CD4-positive, alpha-beta T cell (primary cell): ENCODE measurements at regions not wholly inside any gene's neighbourhood (a gene's known extent, or its start where the extent isn't known, plus 50 kb on each side); places are given as distances from the start of the nearest gene placed in this dataset.

Source experiments
- ATAC-seq: fragments of 200-7000 bp; cut with Tn5 transposase; one replicate; pipeline ENCODE4 v1.10.0; 2022; ENCODE audit warnings: mild to moderate bottlenecking; ENCODE audit not compliant: poor library complexity
- CTCF ChIA-PET: fragments of 350-600 bp; sonication (Branson Sonifier 250); formaldehyde crosslinking; loops from one replicate; lab custom pipeline; 2021; ENCODE audit warnings: antibody characterized with exemption, inconsistent platforms; lab: Charles Lee
- POLR2A ChIA-PET: fragments of 350-600 bp; sonication (Branson Sonifier 250); formaldehyde crosslinking; loops from one replicate; lab custom pipeline; 2021; ENCODE audit warnings: antibody characterized with exemption, inconsistent platforms; lab: Charles Lee
- DNase-seq, 14 experiments: peaks; one replicate each; pipeline ENCODE4 v3.0.0-alpha.2; 2013 to 2020; ENCODE audit warnings: mixed read lengths in 2 of 14
- H3K27ac ChIP-seq, 2 donors: one replicate each; pipeline versions ENCODE4 v1.5.1 to v1.7.0; 2013; ENCODE audit warnings: low read length in 2 of 2, low read depth in 1 of 2, mild to moderate bottlenecking in 1 of 2
- H3K27me3 ChIP-seq, 2 experiments: 1 replicate in 1 of 2; 2 replicates in 1 of 2; pipeline versions ENCODE4 v1.6.1 to v1.7.0; 2013; ENCODE audit warnings: low read length in 2 of 2, control low read depth in 1 of 2, mild to moderate bottlenecking in 1 of 2, moderate library complexity in 1 of 2; ENCODE audit not compliant: insufficient read depth in 2 of 2, control insufficient read depth in 1 of 2
- H3K36me3 ChIP-seq: one replicate; pipeline ENCODE4 v1.6.1; 2013; ENCODE audit warnings: low read length, control low read depth; ENCODE audit not compliant: insufficient read depth
- H3K4me1 ChIP-seq: one replicate; pipeline ENCODE4 v1.6.1; 2013; ENCODE audit warnings: low read length, control low read depth; ENCODE audit not compliant: insufficient read depth
- H3K4me3 ChIP-seq: one replicate; pipeline ENCODE4 v1.5.1; 2013; ENCODE audit warnings: mild to moderate bottlenecking, low read length, moderate library complexity
- H3K9me3 ChIP-seq, 2 experiments: 1 replicate in 1 of 2; 2 replicates in 1 of 2; pipeline versions ENCODE4 v1.6.1 to v1.7.0; 2013; ENCODE audit warnings: low read length in 2 of 2, mild to moderate bottlenecking in 2 of 2, control low read depth in 1 of 2, moderate library complexity in 1 of 2; ENCODE audit not compliant: control insufficient read depth in 1 of 2, insufficient read depth in 1 of 2
- H3K27ac Mint-ChIP-seq: one replicate; pipeline ENCODE4 v1.8.0; 2020; ENCODE audit warnings: mixed read lengths
- H3K27me3 Mint-ChIP-seq: one replicate; pipeline ENCODE4 v1.8.0; 2021; ENCODE audit warnings: mixed read lengths
- H3K36me3 Mint-ChIP-seq: one replicate; pipeline ENCODE4 v1.8.0; 2021; ENCODE audit warnings: low read depth, mixed read lengths
- H3K4me1 Mint-ChIP-seq: one replicate; pipeline ENCODE4 v1.8.0; 2021; ENCODE audit warnings: low read depth, mixed read lengths
- H3K4me3 Mint-ChIP-seq: one replicate; pipeline ENCODE4 v1.8.0; 2020; ENCODE audit warnings: mild to moderate bottlenecking, mixed read lengths
- H3K9me3 Mint-ChIP-seq: one replicate; pipeline ENCODE4 v1.8.0; 2020; ENCODE audit warnings: mixed read lengths
- intact Hi-C, 2 experiments: fragments of 100-400 bp; cut with DNase I in 1 of 2; cut with micrococcal nuclease in 1 of 2; formaldehyde crosslinking; loops; one replicate each; pipeline versions ENCODE4 v1.15.1 to v1.9.0; 2023 to 2025; cut with DNase I, micrococcal nuclease
- TF ChIP-seq, protein P1 (sequence below): fragments of 200-600 bp; IDR thresholded peaks from one replicate; pipeline ENCODE4 v1.8.0; 2022; ENCODE audit warnings: antibody characterized with exemption, mild to moderate bottlenecking

DNA sequence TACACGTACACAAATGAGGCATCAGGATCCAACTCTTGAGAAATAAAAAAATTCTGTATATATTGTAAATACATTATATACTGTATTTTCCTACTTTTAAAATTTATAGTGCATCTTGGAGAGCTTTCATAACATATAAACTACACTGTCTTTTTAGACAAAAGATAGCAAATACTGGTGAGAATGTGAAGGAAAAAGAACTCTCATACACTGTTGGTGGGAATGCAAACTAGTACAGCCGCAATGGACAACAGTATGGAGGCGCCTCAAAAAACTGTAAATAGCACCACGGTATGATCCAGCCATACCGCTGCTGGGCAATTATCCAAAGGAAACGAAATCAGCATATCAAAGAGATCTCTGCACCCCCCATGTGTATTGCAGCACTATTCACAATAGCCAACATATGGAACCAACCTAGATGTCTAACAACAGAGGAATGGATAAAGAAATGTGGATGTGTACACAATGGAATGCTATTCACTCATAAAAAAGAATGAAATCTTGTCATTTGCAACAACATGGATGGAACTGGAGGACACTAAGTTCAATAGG, 292.4 kb downstream of the EFNB2 start:
- no peaks in the 10 kb centered on the region for H3K9me3 ChIP-seq
- no peaks in the 10 kb centered on the region for H3K36me3 ChIP-seq
- TF ChIP-seq, protein P1, sequence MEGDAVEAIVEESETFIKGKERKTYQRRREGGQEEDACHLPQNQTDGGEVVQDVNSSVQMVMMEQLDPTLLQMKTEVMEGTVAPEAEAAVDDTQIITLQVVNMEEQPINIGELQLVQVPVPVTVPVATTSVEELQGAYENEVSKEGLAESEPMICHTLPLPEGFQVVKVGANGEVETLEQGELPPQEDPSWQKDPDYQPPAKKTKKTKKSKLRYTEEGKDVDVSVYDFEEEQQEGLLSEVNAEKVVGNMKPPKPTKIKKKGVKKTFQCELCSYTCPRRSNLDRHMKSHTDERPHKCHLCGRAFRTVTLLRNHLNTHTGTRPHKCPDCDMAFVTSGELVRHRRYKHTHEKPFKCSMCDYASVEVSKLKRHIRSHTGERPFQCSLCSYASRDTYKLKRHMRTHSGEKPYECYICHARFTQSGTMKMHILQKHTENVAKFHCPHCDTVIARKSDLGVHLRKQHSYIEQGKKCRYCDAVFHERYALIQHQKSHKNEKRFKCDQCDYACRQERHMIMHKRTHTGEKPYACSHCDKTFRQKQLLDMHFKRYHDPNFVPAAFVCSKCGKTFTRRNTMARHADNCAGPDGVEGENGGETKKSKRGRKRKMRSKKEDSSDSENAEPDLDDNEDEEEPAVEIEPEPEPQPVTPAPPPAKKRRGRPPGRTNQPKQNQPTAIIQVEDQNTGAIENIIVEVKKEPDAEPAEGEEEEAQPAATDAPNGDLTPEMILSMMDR: no peak
- POLR2A ChIA-PET: no interaction called here
- DNase-seq (no peak), ATAC-seq (no peak)
- H3K27ac ChIP-seq: no peak overlapping the region
- no peaks in the 10 kb centered on the region for H3K27me3 ChIP-seq
- no peaks in the 10 kb centered on the region for H3K9me3 Mint-ChIP-seq
- H3K4me3 ChIP-seq: no peak overlapping the region
- H3K36me3 Mint-ChIP-seq: no peaks in the 10 kb centered on the region
- H3K27me3 Mint-ChIP-seq: peaks cover 4% of the 10 kb centered on the region
- CTCF ChIA-PET: no interaction called here
- H3K4me1 Mint-ChIP-seq: no peaks in the 10 kb centered on the region
- intact Hi-C loops: no loop called here
- no peak overlapping the region for H3K4me3 Mint-ChIP-seq
- H3K27ac Mint-ChIP-seq: no peak overlapping the region
- no peaks in the 10 kb centered on the region for H3K4me1 ChIP-seq

DNA sequence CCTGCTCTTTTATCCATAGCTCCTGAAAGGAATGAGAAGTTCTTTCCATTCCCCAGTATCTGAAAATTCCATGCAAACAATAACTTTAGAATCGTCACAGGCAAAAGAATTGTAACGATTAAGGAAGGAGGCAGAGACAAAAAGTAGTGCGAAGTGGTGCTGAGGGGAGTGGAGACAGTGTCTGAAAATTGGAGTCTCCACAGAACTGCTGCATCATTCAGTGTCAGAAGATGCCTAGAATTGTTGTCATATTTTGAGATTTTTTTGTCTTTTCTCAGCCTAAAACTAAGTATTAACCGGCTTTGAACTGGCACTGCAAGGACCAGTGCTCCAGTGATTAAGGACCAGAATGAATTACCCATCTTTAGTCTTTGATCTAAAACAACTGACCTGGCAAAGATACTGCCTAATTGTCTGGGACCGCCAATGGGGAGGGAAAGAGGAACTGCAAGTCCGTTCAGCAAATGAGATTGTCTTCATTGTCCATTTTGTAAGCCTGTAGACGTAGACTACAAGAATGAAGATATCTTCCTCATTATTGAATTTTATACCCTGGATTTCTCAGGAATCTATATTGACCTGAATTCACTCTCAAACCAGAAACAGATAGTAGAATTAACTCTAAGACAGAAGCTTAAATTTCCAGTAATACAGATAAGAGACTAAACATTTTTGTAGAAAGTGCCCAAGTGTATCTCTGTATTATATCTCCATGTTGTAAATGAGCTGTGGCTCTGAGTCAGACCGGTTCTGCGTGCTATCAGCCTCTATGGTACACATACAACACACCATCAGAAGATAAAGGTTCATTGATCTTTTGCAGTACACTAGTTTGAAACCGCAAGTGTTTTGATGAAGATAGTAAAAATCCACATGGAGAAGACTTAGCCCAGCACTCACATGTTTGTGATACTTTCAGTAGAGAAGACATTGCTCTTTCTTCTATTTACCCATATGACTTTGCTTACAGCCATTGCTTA, 293.2 kb downstream of the EFNB2 start:
- no peak for DNase-seq
- CTCF ChIA-PET: no interaction called here
- no peak overlapping the region for H3K4me3 Mint-ChIP-seq

DNA sequence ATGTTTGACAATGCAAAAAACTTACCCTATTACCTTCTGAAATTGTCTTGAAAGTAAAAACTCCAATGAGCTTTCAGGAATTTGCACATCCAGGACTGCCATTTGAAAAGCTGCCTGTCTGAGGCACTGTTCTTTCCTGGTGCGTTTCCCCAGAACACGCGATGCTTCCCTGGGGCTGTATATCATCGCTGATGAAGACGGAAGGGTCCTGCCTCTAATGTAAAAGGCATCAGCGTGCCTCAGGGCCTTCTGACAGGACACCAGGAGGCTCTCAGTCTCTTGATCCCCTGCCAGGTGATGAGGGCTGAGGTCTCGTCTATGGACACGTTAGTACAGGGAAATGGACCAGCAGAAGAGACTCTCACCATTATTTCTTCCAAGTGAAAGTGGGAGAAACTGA, 296.8 kb downstream of the EFNB2 start:
- POLR2A ChIA-PET: no interaction called here
- no peak for DNase-seq
- H3K4me3 Mint-ChIP-seq: no peak overlapping the region
- no peaks in the 10 kb centered on the region for H3K36me3 Mint-ChIP-seq
- H3K27me3 ChIP-seq: no peaks in the 10 kb centered on the region
- TF ChIP-seq, protein P1: no peak
- H3K27me3 Mint-ChIP-seq: peaks cover 4% of the 10 kb centered on the region
- peaks cover 0 to 7% of the 10 kb centered on the region in 2 experiments for H3K9me3 ChIP-seq
- intact Hi-C loops: no loop called here
- no peaks in the 10 kb centered on the region for H3K36me3 ChIP-seq
- no peaks in the 10 kb centered on the region for H3K4me1 Mint-ChIP-seq
- H3K4me3 ChIP-seq: no peak overlapping the region
- H3K9me3 Mint-ChIP-seq: no peaks in the 10 kb centered on the region
- H3K27ac Mint-ChIP-seq: no peak overlapping the region
- CTCF ChIA-PET: no interaction called here
- ATAC-seq: no peak
- H3K27ac ChIP-seq: no peak overlapping the region
- H3K4me1 ChIP-seq: no peaks in the 10 kb centered on the region

More for the DNA sequence above, 293.2 kb downstream of the EFNB2 start:
- no peak overlapping the region for H3K27ac ChIP-seq
- POLR2A ChIA-PET: no interaction called here
- intact Hi-C loops: no loop called here
- TF ChIP-seq, protein P1: no peak
- H3K27ac Mint-ChIP-seq: no peak overlapping the region
- no peaks in the 10 kb centered on the region for H3K36me3 ChIP-seq
- H3K4me3 ChIP-seq: no peak overlapping the region
- H3K4me1 ChIP-seq: no peaks in the 10 kb centered on the region
- ATAC-seq: no peak
- H3K9me3 ChIP-seq: no peaks in the 10 kb centered on the region
- H3K36me3 Mint-ChIP-seq: no peaks in the 10 kb centered on the region
- H3K4me1 Mint-ChIP-seq: no peaks in the 10 kb centered on the region
- H3K9me3 Mint-ChIP-seq: no peaks in the 10 kb centered on the region
- H3K27me3 ChIP-seq: no peaks in the 10 kb centered on the region
- peaks cover 4% of the 10 kb centered on the region for H3K27me3 Mint-ChIP-seq
